GM12875 (cell line): ENCODE measurements at regions not wholly inside any gene's neighbourhood (a gene's known extent, or its start where the extent isn't known, plus 50 kb on each side); places are given as distances from the start of the nearest gene placed in this dataset.

Source experiments
- H3K4me3 ChIP-seq: one replicate; pipeline ENCODE4 v1.5.1; 2011; ENCODE audit warnings: low read depth, low read length, control low read depth
- CTCF ChIP-seq: IDR thresholded peaks from 2 replicates; pipeline ENCODE4 v1.5.1; 2011; ENCODE audit warnings: low read depth, mild to moderate bottlenecking, control low read depth, inconsistent platforms, low read length, moderate library complexity, borderline replicate concordance; ENCODE audit not compliant: insufficient read depth

DNA sequence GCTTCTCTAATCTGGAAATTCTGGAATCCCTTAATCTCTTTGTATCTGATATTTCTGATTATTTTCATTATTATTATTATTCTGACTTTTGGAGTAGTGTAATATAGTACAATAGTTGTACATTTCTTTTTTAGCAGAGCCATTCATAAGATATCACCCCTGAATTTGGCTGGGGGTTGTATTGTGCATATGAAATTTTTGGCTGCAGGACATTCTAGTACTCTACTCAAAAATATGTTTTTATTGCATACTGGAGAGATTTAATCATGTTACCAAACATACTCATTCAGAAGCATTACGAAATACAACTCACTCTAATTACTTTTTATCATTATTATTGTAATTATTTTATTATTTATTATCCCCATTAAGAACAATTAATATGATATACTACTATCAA, 589.7 kb upstream of the KCNMB2 start:
- H3K4me3 ChIP-seq = no peak overlapping the region
- no peak for TF ChIP-seq CTCF

- no peak for TF ChIP-seq CTCF
- H3K4me3 ChIP-seq = no peak overlapping the region
Observed at GRCh38 chr3:177946936-177947335, 589.3 kb upstream of the KCNMB2 start.

DNA sequence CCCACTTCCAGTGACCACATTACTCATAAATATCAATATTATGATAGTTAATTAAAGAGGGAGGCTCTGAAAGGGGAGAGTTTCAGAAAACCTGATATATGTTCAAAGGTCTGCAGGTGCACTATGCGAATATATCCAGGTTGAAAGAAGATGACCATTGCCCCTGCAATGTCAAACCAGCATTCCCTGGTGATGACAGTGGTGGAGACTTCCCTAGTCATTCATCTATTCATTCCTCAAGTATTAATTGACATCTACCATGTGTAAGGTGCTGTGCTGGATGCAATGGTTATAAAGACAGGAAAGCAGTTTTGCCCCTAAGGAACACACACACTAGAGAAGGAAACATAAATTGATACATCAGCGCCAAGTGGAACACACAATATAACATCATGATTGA, 588.3 kb upstream of the KCNMB2 start:
- no peak overlapping the region for H3K4me3 ChIP-seq
- TF ChIP-seq CTCF = no peak

DNA sequence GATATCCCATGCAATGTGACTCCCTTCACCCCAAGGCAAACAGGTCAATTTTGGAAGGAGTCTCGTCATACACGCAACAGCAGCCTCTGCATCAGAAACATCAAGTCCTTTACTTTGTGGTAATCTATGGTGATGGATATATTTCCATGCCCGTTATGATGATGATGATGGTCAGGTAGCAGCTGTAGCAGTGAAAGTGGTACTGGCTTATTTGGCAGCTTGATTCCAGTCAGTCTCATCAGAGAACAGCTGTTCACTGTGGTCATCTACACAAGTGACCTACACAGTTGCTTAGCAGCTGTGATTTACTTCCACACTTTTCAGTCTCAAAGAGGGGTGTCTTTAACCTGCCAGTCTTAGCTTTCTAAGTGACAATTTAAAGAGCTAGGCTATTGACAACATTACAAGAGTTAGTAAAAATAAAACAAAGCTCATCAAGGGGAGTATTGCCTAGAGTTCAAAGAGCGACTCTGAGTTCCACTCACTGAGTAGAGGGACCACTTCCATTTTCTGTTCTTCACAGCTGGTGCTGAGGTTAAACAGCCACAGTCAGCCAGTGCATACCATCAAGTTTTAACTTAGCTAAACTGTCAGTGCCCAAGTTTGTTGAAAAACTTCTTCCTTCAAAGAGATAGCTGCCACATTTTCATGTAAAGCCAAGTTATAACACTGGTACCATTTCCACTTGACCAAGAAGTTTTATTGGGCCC, 587.4 kb upstream of the KCNMB2 start:
- no peak overlapping the region for H3K4me3 ChIP-seq
- TF ChIP-seq CTCF = no peak

DNA sequence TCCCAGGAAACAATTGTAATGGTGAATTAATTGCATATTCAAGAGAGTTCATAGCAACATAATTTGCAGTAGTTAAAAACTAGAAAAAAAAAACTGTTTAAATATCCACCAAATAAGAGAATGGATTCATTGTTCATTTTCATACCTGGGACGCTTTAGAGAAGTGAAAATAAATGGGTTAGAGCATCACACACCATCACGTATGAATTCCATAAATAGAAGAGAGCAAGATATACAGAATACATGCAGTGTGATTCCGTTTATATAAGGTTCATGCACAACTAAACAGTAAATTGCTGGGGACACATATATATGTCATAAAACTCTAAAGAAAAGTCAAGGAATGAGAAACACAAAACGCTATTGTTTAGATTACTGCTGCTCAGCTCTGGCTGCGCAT, 577.0 kb upstream of the KCNMB2 start:
- H3K4me3 ChIP-seq = no peak overlapping the region
- TF ChIP-seq CTCF = no peak

- H3K4me3 ChIP-seq = no peak overlapping the region
- TF ChIP-seq CTCF = no peak
Observed at GRCh38 chr3:177960014-177960413, 576.2 kb upstream of the KCNMB2 start.

- TF ChIP-seq CTCF = no peak
Observed at GRCh38 chr3:177960722-177961121, 575.5 kb upstream of the KCNMB2 start.

More at GRCh38 chr3:177960722-177961121, 575.5 kb upstream of the KCNMB2 start:
- no peak overlapping the region for H3K4me3 ChIP-seq
